Keratinocyte (primary cell): ENCODE measurements at regions not wholly inside any gene's neighbourhood (a gene's known extent, or its start where the extent isn't known, plus 50 kb on each side); places are given as distances from the start of the nearest gene placed in this dataset.

ENCODE experiments used
- DNase-seq: peaks from one replicate; pipeline ENCODE4 v3.0.0-alpha.2; 2011; ENCODE audit warnings: low read depth, missing footprints, low spot score
- FAIRE-seq: peaks from 2 replicates; lab custom pipeline; 2011; peaks lifted over from hg19 to GRCh38; lab: Jason Lieb, UNC
- H2AFZ ChIP-seq: 2 replicates; pipeline ENCODE4 v1.6.0; 2012; ENCODE audit warnings: low read length, control low read depth, inconsistent platforms; ENCODE audit not compliant: control insufficient read depth
- H3K27ac ChIP-seq: 2 replicates; pipeline ENCODE4 v1.5.1; 2011; ENCODE audit warnings: low read length; ENCODE audit not compliant: control insufficient read depth, insufficient read depth
- H3K27me3 ChIP-seq: 3 replicates; pipeline ENCODE4 v1.6.0; 2011; ENCODE audit warnings: low read length; ENCODE audit not compliant: control insufficient read depth, insufficient read depth; ENCODE audit errors: extremely low read depth
- H3K36me3 ChIP-seq, 2 experiments: 2 replicates in 1 of 2; 3 replicates in 1 of 2; pipeline ENCODE4 v1.5.1; 2011; ENCODE audit warnings: low read length in 2 of 2, mild to moderate bottlenecking in 1 of 2; ENCODE audit not compliant: control insufficient read depth in 2 of 2, insufficient read depth in 2 of 2; ENCODE audit errors: extremely low read depth in 1 of 2
- H3K4me1 ChIP-seq: 3 replicates; pipeline ENCODE4 v1.5.1; 2011; ENCODE audit warnings: low read length; ENCODE audit not compliant: control insufficient read depth, insufficient read depth; ENCODE audit errors: extremely low read depth
- H3K4me2 ChIP-seq: 3 replicates; pipeline ENCODE4 v1.6.0; 2011; ENCODE audit warnings: low read depth, low read length; ENCODE audit not compliant: control insufficient read depth, insufficient read depth; ENCODE audit errors: extremely low read depth
- H3K4me3 ChIP-seq, 3 experiments: fragments of 200-600 bp in 1 of 3; sonication (generic) in 1 of 3; 2 replicates in 2 of 3; 3 replicates in 1 of 3; pipeline ENCODE4 v1.5.1; 2011 to 2016; ENCODE audit warnings: low read length in 3 of 3, mild to moderate bottlenecking in 3 of 3, control low read depth in 2 of 3, inconsistent platforms in 1 of 3, low read depth in 1 of 3, mixed read lengths in 1 of 3, mixed run types in 1 of 3, moderate library complexity in 1 of 3; ENCODE audit not compliant: control insufficient read depth in 2 of 3, insufficient read depth in 2 of 3; ENCODE audit errors: extremely low read depth in 1 of 3
- H3K79me2 ChIP-seq: 2 replicates; pipeline ENCODE4 v1.6.0; 2012; ENCODE audit warnings: low read length; ENCODE audit not compliant: control insufficient read depth, insufficient read depth
- H3K9ac ChIP-seq: 3 replicates; pipeline ENCODE4 v1.6.0; 2011; ENCODE audit warnings: low read length; ENCODE audit not compliant: control insufficient read depth, insufficient read depth; ENCODE audit errors: extremely low read depth
- H3K9me1 ChIP-seq: 3 replicates; pipeline ENCODE4 v1.6.0; 2011; ENCODE audit warnings: low read length; ENCODE audit not compliant: control insufficient read depth, insufficient read depth; ENCODE audit errors: extremely low read depth
- H3K9me3 ChIP-seq: 2 replicates; pipeline ENCODE4 v1.5.1; 2012; ENCODE audit warnings: low read depth, low read length; ENCODE audit not compliant: control insufficient read depth
- H4K20me1 ChIP-seq: 3 replicates; pipeline ENCODE4 v1.6.0; 2011; ENCODE audit warnings: low read length; ENCODE audit not compliant: control insufficient read depth, insufficient read depth; ENCODE audit errors: extremely low read depth
- EZH2 ChIP-seq: IDR thresholded peaks from one replicate; pipeline ENCODE4 v1.6.1; 2012; ENCODE audit warnings: inconsistent platforms, mild to moderate bottlenecking, low read length, moderate library complexity
- dilution Hi-C: fragments of 300-500 bp; cut with MboI; formaldehyde crosslinking; loops from one replicate; pipeline ENCODE4 v1.7.0; 2020; ENCODE audit warnings: low sequenced_read_pairs; ENCODE audit not compliant: extremely low pct_ligation_motif_present
- TF ChIP-seq, protein P1 (sequence below), 3 experiments: IDR thresholded peaks in 1 of 3; conservative IDR thresholded peaks in 1 of 3; optimal IDR thresholded peaks in 1 of 3; 2 replicates in 2 of 3; 3 replicates in 1 of 3; pipeline versions ENCODE3 to v1.5.1; 2011; ENCODE audit warnings: low read length in 3 of 3, mild to moderate bottlenecking in 3 of 3, moderate library complexity in 2 of 3, control low read depth in 1 of 3, inconsistent platforms in 1 of 3; ENCODE audit not compliant: insufficient read depth in 2 of 3; ENCODE audit errors: extremely low read depth in 1 of 3

GRCh38 chr3:151955356-151955755 is 81.9 kb downstream of the SUCNR1 start:
- H3K27me3 ChIP-seq: no peaks in the 10 kb centered on the region
- TF ChIP-seq, protein P1, sequence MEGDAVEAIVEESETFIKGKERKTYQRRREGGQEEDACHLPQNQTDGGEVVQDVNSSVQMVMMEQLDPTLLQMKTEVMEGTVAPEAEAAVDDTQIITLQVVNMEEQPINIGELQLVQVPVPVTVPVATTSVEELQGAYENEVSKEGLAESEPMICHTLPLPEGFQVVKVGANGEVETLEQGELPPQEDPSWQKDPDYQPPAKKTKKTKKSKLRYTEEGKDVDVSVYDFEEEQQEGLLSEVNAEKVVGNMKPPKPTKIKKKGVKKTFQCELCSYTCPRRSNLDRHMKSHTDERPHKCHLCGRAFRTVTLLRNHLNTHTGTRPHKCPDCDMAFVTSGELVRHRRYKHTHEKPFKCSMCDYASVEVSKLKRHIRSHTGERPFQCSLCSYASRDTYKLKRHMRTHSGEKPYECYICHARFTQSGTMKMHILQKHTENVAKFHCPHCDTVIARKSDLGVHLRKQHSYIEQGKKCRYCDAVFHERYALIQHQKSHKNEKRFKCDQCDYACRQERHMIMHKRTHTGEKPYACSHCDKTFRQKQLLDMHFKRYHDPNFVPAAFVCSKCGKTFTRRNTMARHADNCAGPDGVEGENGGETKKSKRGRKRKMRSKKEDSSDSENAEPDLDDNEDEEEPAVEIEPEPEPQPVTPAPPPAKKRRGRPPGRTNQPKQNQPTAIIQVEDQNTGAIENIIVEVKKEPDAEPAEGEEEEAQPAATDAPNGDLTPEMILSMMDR (optimal IDR thresholded peaks at IDR 0.05 in 1 of 3, IDR thresholded peaks at IDR 0.05 in 1 of 3, conservative IDR thresholded peaks at IDR 0.05 in 1 of 3; ENCODE audit: extremely low read depth in 1 of 3, insufficient read depth in 2 of 3, low read length in 3 of 3): no peak
- TF ChIP-seq EZH2: no peak
- no peaks in the 10 kb centered on the region for H3K79me2 ChIP-seq
- no peak overlapping the region for H3K4me3 ChIP-seq
- no peak for FAIRE-seq
- DNase-seq: no peak
- no peak overlapping the region for H3K9ac ChIP-seq
- H3K9me3 ChIP-seq: no peaks in the 10 kb centered on the region
- no peaks in the 10 kb centered on the region for H3K9me1 ChIP-seq
- dilution Hi-C loops: no loop called here
- H4K20me1 ChIP-seq: no peaks in the 10 kb centered on the region
- H3K4me1 ChIP-seq: no peaks in the 10 kb centered on the region
- H3K4me2 ChIP-seq: no peak overlapping the region
- no peak overlapping the region for H3K27ac ChIP-seq
- no peaks in the 10 kb centered on the region for H3K36me3 ChIP-seq
- no peak overlapping the region for H2AFZ ChIP-seq

GRCh38 chr3:151960961-151961580 is 87.6 kb downstream of the SUCNR1 start:
- no peaks in the 10 kb centered on the region for H4K20me1 ChIP-seq
- FAIRE-seq: peak; percentile 17
- H3K79me2 ChIP-seq: no peaks in the 10 kb centered on the region
- H3K9me1 ChIP-seq: no peaks in the 10 kb centered on the region
- H3K9me3 ChIP-seq: no peaks in the 10 kb centered on the region
- peaks cover 9% of the 10 kb centered on the region for H3K4me1 ChIP-seq
- no peaks in the 10 kb centered on the region for H3K27me3 ChIP-seq
- no peak overlapping the region for H3K27ac ChIP-seq
- H3K9ac ChIP-seq: no peak overlapping the region
- TF ChIP-seq, protein P1 (optimal IDR thresholded peaks at IDR 0.05 in 1 of 3, IDR thresholded peaks at IDR 0.05 in 1 of 3, conservative IDR thresholded peaks at IDR 0.05 in 1 of 3; ENCODE audit: extremely low read depth in 1 of 3, insufficient read depth in 2 of 3, low read length in 3 of 3): no peak
- no peak for TF ChIP-seq EZH2
- dilution Hi-C loops: no loop called here
- DNase-seq: no peak
- H3K4me2 ChIP-seq: no peak overlapping the region
- no peaks in the 10 kb centered on the region for H3K36me3 ChIP-seq
- no peak overlapping the region for H3K4me3 ChIP-seq
- no peak overlapping the region for H2AFZ ChIP-seq
